ENCODE measurements at regions not wholly inside any gene's neighbourhood (a gene's known extent, or its start where the extent isn't known, plus 50 kb on each side); places are given as distances from the start of the nearest gene placed in this dataset.
A peak's percentile ranks its signal among the peaks of the same experiment; 100 is the strongest.

- no peaks in the 10 kb centered on the region for H3K9me3 ChIP-seq (ENCODE audit: control insufficient read depth in 2 of 2, low read length in 2 of 2)
- Mint-ChIP-seq H3K4me3 (no peak overlapping the region), H3K27me3 (no peaks in the 10 kb centered on the region), H3K27ac (no peak overlapping the region), H3K4me1 (no peaks in the 10 kb centered on the region), H3K9me3 (peaks cover 1 to 18% (median 4%) of the 10 kb centered on the region in 7 donors), H3K36me3 (no peaks in the 10 kb centered on the region)
- no peaks in the 10 kb centered on the region for H3K4me1 ChIP-seq (ENCODE audit: control insufficient read depth, insufficient read depth, low read length, poor library complexity, severe bottlenecking)
- no peak for ATAC-seq (ENCODE audit: low read depth in 2 of 2)
- H3K27me3 ChIP-seq (ENCODE audit: control insufficient read depth, insufficient read depth, low read length), result no peaks in the 10 kb centered on the region
- H3K27ac ChIP-seq (ENCODE audit: insufficient read depth, low read length, poor library complexity, severe bottlenecking), result no peak overlapping the region
- no peak overlapping the region for H3K4me3 ChIP-seq (ENCODE audit: low read depth, low read length)
- no peaks in the 10 kb centered on the region for H3K36me3 ChIP-seq (ENCODE audit: control insufficient read depth, insufficient read depth, low read length)
- no peak for DNase-seq
Measured at GRCh38 chr1:177383715-177384114, 213.0 kb downstream of the BRINP2 start.

- no peaks in the 10 kb centered on the region for H3K27me3 ChIP-seq (ENCODE audit: control insufficient read depth, insufficient read depth, low read length)
- Mint-ChIP-seq H3K27ac (no peak overlapping the region), H3K36me3 (no peaks in the 10 kb centered on the region), H3K27me3 (no peaks in the 10 kb centered on the region), H3K9me3 (peaks cover 0 to 24% (median 5%) of the 10 kb centered on the region in 7 donors), H3K4me3 (no peak overlapping the region), H3K4me1 (no peaks in the 10 kb centered on the region)
- H3K36me3 ChIP-seq (ENCODE audit: control insufficient read depth, insufficient read depth, low read length), result no peaks in the 10 kb centered on the region
- ATAC-seq (ENCODE audit: low read depth in 2 of 2) (no peak), DNase-seq (no peak)
- no peaks in the 10 kb centered on the region for H3K4me1 ChIP-seq (ENCODE audit: control insufficient read depth, insufficient read depth, low read length, poor library complexity, severe bottlenecking)
- H3K9me3 ChIP-seq (ENCODE audit: control insufficient read depth in 2 of 2, low read length in 2 of 2), result no peaks in the 10 kb centered on the region
- H3K4me3 ChIP-seq (ENCODE audit: low read depth, low read length), result no peak overlapping the region
- H3K27ac ChIP-seq (ENCODE audit: insufficient read depth, low read length, poor library complexity, severe bottlenecking), result no peak overlapping the region
Measured at GRCh38 chr1:177377866-177378265, 207.1 kb downstream of the BRINP2 start.

DNA sequence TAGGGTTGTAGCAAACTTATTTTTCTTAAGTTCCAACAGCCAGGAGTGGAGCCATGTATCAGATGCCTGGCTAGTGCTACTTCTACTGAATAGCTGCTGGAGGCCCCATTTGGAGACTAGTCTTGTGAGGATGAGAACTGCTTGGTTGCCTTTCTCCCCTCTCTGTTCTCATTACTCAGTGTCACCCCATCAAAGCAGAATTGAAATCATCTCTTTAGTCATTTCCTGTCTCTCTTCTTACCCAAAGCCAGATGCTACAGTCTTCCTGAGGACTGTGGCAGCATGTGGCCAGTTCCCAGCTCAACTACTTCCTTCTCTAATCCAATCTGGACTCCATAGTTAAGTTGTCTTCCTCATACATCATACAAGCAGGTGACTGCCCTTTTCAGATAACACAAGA lies 197.5 kb downstream of the BRINP2 start:
- H3K27ac ChIP-seq (ENCODE audit: insufficient read depth, low read length, poor library complexity, severe bottlenecking), result no peak overlapping the region
- Mint-ChIP-seq H3K4me3 (no peak overlapping the region), H3K4me1 (no peaks in the 10 kb centered on the region)

GRCh38 chr1:177366091-177366490 lies 195.3 kb downstream of the BRINP2 start:
- no peaks in the 10 kb centered on the region for H3K4me1 ChIP-seq (ENCODE audit: control insufficient read depth, insufficient read depth, low read length, poor library complexity, severe bottlenecking)
- H3K4me1 Mint-ChIP-seq, result no peaks in the 10 kb centered on the region
- no peaks in the 10 kb centered on the region for H3K36me3 Mint-ChIP-seq
- no peaks in the 10 kb centered on the region for H3K27me3 Mint-ChIP-seq
- H3K27me3 ChIP-seq (ENCODE audit: control insufficient read depth, insufficient read depth, low read length), result no peaks in the 10 kb centered on the region
- no peaks in the 10 kb centered on the region for H3K9me3 ChIP-seq (ENCODE audit: control insufficient read depth in 2 of 2, low read length in 2 of 2)
- no peak for ATAC-seq (ENCODE audit: low read depth in 2 of 2)
- no peak overlapping the region for H3K27ac ChIP-seq (ENCODE audit: insufficient read depth, low read length, poor library complexity, severe bottlenecking)
- peaks cover 0 to 9% (median 0%) of the 10 kb centered on the region in 7 donors for H3K9me3 Mint-ChIP-seq
- H3K27ac Mint-ChIP-seq, result no peak overlapping the region
- H3K4me3 ChIP-seq (ENCODE audit: low read depth, low read length), result no peak overlapping the region
- H3K4me3 Mint-ChIP-seq, result no peak overlapping the region
- no peaks in the 10 kb centered on the region for H3K36me3 ChIP-seq (ENCODE audit: control insufficient read depth, insufficient read depth, low read length)
- DNase-seq, result no peak

More for the DNA sequence above, 197.5 kb downstream of the BRINP2 start:
- no peak overlapping the region for H3K4me3 ChIP-seq (ENCODE audit: low read depth, low read length)
- H3K27me3 ChIP-seq (ENCODE audit: control insufficient read depth, insufficient read depth, low read length), result no peaks in the 10 kb centered on the region
- ATAC-seq (ENCODE audit: low read depth in 2 of 2), result no peak
- no peaks in the 10 kb centered on the region for H3K4me1 ChIP-seq (ENCODE audit: control insufficient read depth, insufficient read depth, low read length, poor library complexity, severe bottlenecking)
- no peaks in the 10 kb centered on the region for H3K9me3 ChIP-seq (ENCODE audit: control insufficient read depth in 2 of 2, low read length in 2 of 2)
- peak overlapping the region in 1 of 3 donors; percentile 1 for H3K27ac Mint-ChIP-seq
- no peak for DNase-seq
- no peaks in the 10 kb centered on the region for H3K27me3 Mint-ChIP-seq
- H3K36me3 Mint-ChIP-seq, result no peaks in the 10 kb centered on the region
- no peaks in the 10 kb centered on the region for H3K36me3 ChIP-seq (ENCODE audit: control insufficient read depth, insufficient read depth, low read length)
- H3K9me3 Mint-ChIP-seq, result peaks cover 0 to 14% (median 2%) of the 10 kb centered on the region in 7 donors

- H3K4me3 ChIP-seq (ENCODE audit: low read depth, low read length), result no peak overlapping the region
- H3K4me1 Mint-ChIP-seq, result no peaks in the 10 kb centered on the region
- peaks cover 0 to 5% (median under 1%) of the 10 kb centered on the region in 7 donors for H3K9me3 Mint-ChIP-seq
- H3K27me3 Mint-ChIP-seq, result no peaks in the 10 kb centered on the region
- H3K27me3 ChIP-seq (ENCODE audit: control insufficient read depth, insufficient read depth, low read length), result no peaks in the 10 kb centered on the region
- ATAC-seq (ENCODE audit: low read depth in 2 of 2), result no peak
- no peak for DNase-seq
- no peaks in the 10 kb centered on the region for H3K9me3 ChIP-seq (ENCODE audit: control insufficient read depth in 2 of 2, low read length in 2 of 2)
- no peaks in the 10 kb centered on the region for H3K36me3 Mint-ChIP-seq
- H3K4me3 Mint-ChIP-seq, result no peak overlapping the region
- no peaks in the 10 kb centered on the region for H3K4me1 ChIP-seq (ENCODE audit: control insufficient read depth, insufficient read depth, low read length, poor library complexity, severe bottlenecking)
- no peak overlapping the region for H3K27ac Mint-ChIP-seq
- H3K27ac ChIP-seq (ENCODE audit: insufficient read depth, low read length, poor library complexity, severe bottlenecking), result no peak overlapping the region
- H3K36me3 ChIP-seq (ENCODE audit: control insufficient read depth, insufficient read depth, low read length), result no peaks in the 10 kb centered on the region
Measured at GRCh38 chr1:177360791-177361190, 190.0 kb downstream of the BRINP2 start.

DNA sequence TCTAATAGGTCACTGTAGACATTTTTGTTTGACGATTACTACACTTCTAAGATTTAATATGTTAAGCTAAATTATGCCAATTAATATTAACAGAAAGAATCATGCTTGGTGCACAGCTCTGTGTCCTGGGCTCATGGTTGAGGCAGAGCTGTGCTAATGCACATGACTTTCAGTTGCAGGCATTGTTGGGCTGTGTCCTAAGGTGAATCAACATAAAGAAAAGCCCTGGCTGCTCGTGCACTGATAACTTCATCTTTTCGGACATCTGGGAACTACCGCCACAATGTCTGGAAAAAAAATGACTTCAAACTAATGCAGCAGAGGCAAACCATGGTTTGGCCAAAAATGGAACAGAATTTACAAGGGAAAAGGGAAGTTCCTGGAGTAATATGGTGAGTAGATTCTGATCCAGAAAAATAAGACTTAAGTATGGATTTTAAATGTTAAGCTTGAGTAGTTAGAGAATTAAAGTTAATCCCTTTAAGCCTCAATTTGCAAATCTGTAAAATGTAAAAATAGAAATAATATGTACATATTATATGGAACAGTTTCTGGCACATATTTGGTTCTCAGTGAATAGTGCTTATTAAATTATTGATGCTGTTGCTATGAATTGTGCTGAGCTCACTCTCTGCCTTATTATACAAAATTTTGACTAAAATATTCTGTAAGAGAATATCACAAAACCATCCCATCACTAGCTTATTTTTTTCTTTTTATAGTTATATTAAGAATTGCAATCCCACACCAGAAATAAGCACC lies 186.1 kb downstream of the BRINP2 start:
- H3K4me3 ChIP-seq (ENCODE audit: low read depth, low read length), result no peak overlapping the region
- H3K27me3 ChIP-seq (ENCODE audit: control insufficient read depth, insufficient read depth, low read length), result no peaks in the 10 kb centered on the region
- H3K9me3 ChIP-seq (ENCODE audit: control insufficient read depth in 2 of 2, low read length in 2 of 2), result no peaks in the 10 kb centered on the region
- no peak overlapping the region for H3K4me3 Mint-ChIP-seq
- no peaks in the 10 kb centered on the region for H3K36me3 ChIP-seq (ENCODE audit: control insufficient read depth, insufficient read depth, low read length)
- ATAC-seq (ENCODE audit: low read depth in 2 of 2), result no peak
- no peaks in the 10 kb centered on the region for H3K27me3 Mint-ChIP-seq
- H3K4me1 ChIP-seq (ENCODE audit: control insufficient read depth, insufficient read depth, low read length, poor library complexity, severe bottlenecking), result no peaks in the 10 kb centered on the region
- H3K4me1 Mint-ChIP-seq, result no peaks in the 10 kb centered on the region
- H3K9me3 Mint-ChIP-seq, result peaks cover 0 to 4% (median 0%) of the 10 kb centered on the region in 7 donors
- DNase-seq, result no peak
- no peaks in the 10 kb centered on the region for H3K36me3 Mint-ChIP-seq
- H3K27ac ChIP-seq (ENCODE audit: insufficient read depth, low read length, poor library complexity, severe bottlenecking), result no peak overlapping the region
- no peak overlapping the region for H3K27ac Mint-ChIP-seq

GRCh38 chr1:177355575-177355974 lies 184.8 kb downstream of the BRINP2 start:
- no peak overlapping the region for H3K27ac ChIP-seq (ENCODE audit: insufficient read depth, low read length, poor library complexity, severe bottlenecking)
- H3K9me3 ChIP-seq (ENCODE audit: control insufficient read depth in 2 of 2, low read length in 2 of 2), result no peaks in the 10 kb centered on the region
- no peaks in the 10 kb centered on the region for H3K36me3 ChIP-seq (ENCODE audit: control insufficient read depth, insufficient read depth, low read length)
- Mint-ChIP-seq H3K27me3 (no peaks in the 10 kb centered on the region), H3K4me1 (no peaks in the 10 kb centered on the region), H3K4me3 (no peak overlapping the region), H3K27ac (no peak overlapping the region), H3K36me3 (no peaks in the 10 kb centered on the region), H3K9me3 (peaks cover 0 to 4% (median 0%) of the 10 kb centered on the region in 7 donors)
- no peak overlapping the region for H3K4me3 ChIP-seq (ENCODE audit: low read depth, low read length)
- no peak for DNase-seq
- no peak for ATAC-seq (ENCODE audit: low read depth in 2 of 2)
- no peaks in the 10 kb centered on the region for H3K4me1 ChIP-seq (ENCODE audit: control insufficient read depth, insufficient read depth, low read length, poor library complexity, severe bottlenecking)
- no peaks in the 10 kb centered on the region for H3K27me3 ChIP-seq (ENCODE audit: control insufficient read depth, insufficient read depth, low read length)

DNA sequence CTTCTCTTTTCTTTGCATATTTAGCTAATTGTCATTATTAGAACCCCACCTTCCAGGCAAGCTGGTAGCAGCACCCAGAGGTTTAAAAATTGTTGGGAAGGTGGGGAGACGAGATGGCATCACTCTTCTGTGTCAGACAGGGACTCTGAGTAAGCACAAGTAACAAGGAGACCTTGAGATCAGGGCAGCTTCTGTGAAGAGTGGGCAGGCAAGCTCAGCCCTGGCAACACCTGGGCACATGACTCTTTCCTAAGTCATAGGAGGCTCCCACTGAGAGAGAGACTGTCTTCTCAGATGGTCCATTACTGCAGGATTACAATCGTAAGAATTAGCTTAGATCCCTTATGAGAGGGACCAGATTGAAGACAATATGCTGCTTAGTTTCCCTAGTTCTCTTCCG lies 183.5 kb downstream of the BRINP2 start:
- H3K4me3 ChIP-seq (ENCODE audit: low read depth, low read length), result no peak overlapping the region
- no peaks in the 10 kb centered on the region for H3K36me3 ChIP-seq (ENCODE audit: control insufficient read depth, insufficient read depth, low read length)
- H3K36me3 Mint-ChIP-seq, result no peaks in the 10 kb centered on the region
- no peaks in the 10 kb centered on the region for H3K4me1 Mint-ChIP-seq
- no peaks in the 10 kb centered on the region for H3K27me3 Mint-ChIP-seq
- ATAC-seq (ENCODE audit: low read depth in 2 of 2) (no peak), DNase-seq (no peak)
- H3K9me3 Mint-ChIP-seq, result peaks cover 0 to 4% (median 0%) of the 10 kb centered on the region in 7 donors
- H3K9me3 ChIP-seq (ENCODE audit: control insufficient read depth in 2 of 2, low read length in 2 of 2), result no peaks in the 10 kb centered on the region
- H3K27me3 ChIP-seq (ENCODE audit: control insufficient read depth, insufficient read depth, low read length), result no peaks in the 10 kb centered on the region
- no peak overlapping the region for H3K27ac ChIP-seq (ENCODE audit: insufficient read depth, low read length, poor library complexity, severe bottlenecking)
- no peaks in the 10 kb centered on the region for H3K4me1 ChIP-seq (ENCODE audit: control insufficient read depth, insufficient read depth, low read length, poor library complexity, severe bottlenecking)
- no peak overlapping the region for H3K4me3 Mint-ChIP-seq
- no peak overlapping the region for H3K27ac Mint-ChIP-seq
